GM23338 (cell line): ENCODE measurements at regions not wholly inside any gene's neighbourhood (a gene's known extent, or its start where the extent isn't known, plus 50 kb on each side); places are given as distances from the start of the nearest gene placed in this dataset.

Source experiments
- CREB1 ChIP-seq: fragments of 250-450 bp; sonication (Bioruptor Pico); IDR thresholded peaks from 2 replicates; pipeline ENCODE4 v1.5.0; 2020; ENCODE audit warnings: low read depth, mild to moderate bottlenecking, moderate library complexity
- CTCF ChIP-seq, 2 experiments: fragments of 200-600 bp in 1 of 2; sonication (generic) in 1 of 2; conservative IDR thresholded peaks; 2 replicates each; pipeline versions ENCODE4 v1.5.1 to v1.6.1; 2016 to 2017; ENCODE audit warnings: antibody characterized with exemption in 2 of 2, low read depth in 2 of 2, mild to moderate bottlenecking in 2 of 2, moderate library complexity in 1 of 2
- ETS1 ChIP-seq: IDR thresholded peaks from 2 replicates; pipeline ENCODE4 v1.6.1; 2016; ENCODE audit warnings: antibody characterized with exemption
- EZH2 ChIP-seq: fragments of 200-600 bp; sonication (generic); IDR thresholded peaks from one replicate; pipeline ENCODE4 v1.8.0; 2017; ENCODE audit warnings: antibody characterized with exemption, mild to moderate bottlenecking, low read depth; ENCODE audit not compliant: unreplicated experiment
- EZH2phosphoT487 ChIP-seq: fragments of 200-600 bp; sonication (generic); IDR thresholded peaks from one replicate; pipeline ENCODE4 v1.8.1; 2018; ENCODE audit warnings: antibody characterized with exemption; ENCODE audit not compliant: unreplicated experiment
- JUNB ChIP-seq: IDR thresholded peaks from one replicate; pipeline ENCODE4 v1.6.1; 2016; ENCODE audit warnings: antibody characterized with exemption; ENCODE audit not compliant: unreplicated experiment
- NANOG ChIP-seq: IDR thresholded peaks from 2 replicates; pipeline ENCODE4 v1.6.1; 2016; ENCODE audit warnings: antibody characterized with exemption, borderline replicate concordance
- POLR2AphosphoS5 ChIP-seq: IDR thresholded peaks from 2 replicates; pipeline ENCODE4 v1.6.1; 2016; ENCODE audit warnings: antibody characterized with exemption, low read depth
- REST ChIP-seq: IDR thresholded peaks from one replicate; pipeline ENCODE4 v1.6.1; 2018; ENCODE audit warnings: antibody characterized with exemption; ENCODE audit not compliant: unreplicated experiment
- ZNF114 ChIP-seq: fragments of 250-450 bp; sonication (Bioruptor Pico); IDR thresholded peaks from 2 replicates; pipeline ENCODE4 v1.5.0; 2020; ENCODE audit warnings: mild to moderate bottlenecking, moderate library complexity
- ZNF331 ChIP-seq: fragments of 250-450 bp; sonication (Bioruptor Pico); IDR thresholded peaks from 2 replicates; pipeline ENCODE4 v1.5.0; 2020; ENCODE audit warnings: low read depth, mild to moderate bottlenecking, moderate library complexity
- ZNF462 ChIP-seq: fragments of 250-450 bp; sonication (Bioruptor Pico); IDR thresholded peaks from 2 replicates; pipeline ENCODE4 v1.5.0; 2020; ENCODE audit warnings: mild to moderate bottlenecking, moderate library complexity

GRCh38 chr5:84709075-84709474, 324.4 kb upstream of the EDIL3 start:
- TF ChIP-seq CTCF (conservative IDR thresholded peaks at IDR 0.05; ENCODE audit: low read depth in 2 of 2) (no peak), POLR2AphosphoS5 (no peak), CREB1 (CRISPR knock-in tag) (no peak), EZH2 (no peak), EZH2phosphoT487 (no peak), REST (no peak), ETS1 (no peak), NANOG (no peak), JUNB (no peak), ZNF331 (no peak), ZNF462 (no peak), ZNF114 (CRISPR knock-in tag) (no peak)
